GM12878 (cell line): ENCODE measurements at regions not wholly inside any gene's neighbourhood (a gene's known extent, or its start where the extent isn't known, plus 50 kb on each side); places are given as distances from the start of the nearest gene placed in this dataset.
A peak's percentile ranks its signal among the peaks of the same experiment; 100 is the strongest.

Experiments
- ATAC-seq: fragments of 200-7000 bp; cut with Tn5 transposase; 3 replicates; pipeline ENCODE4 v1.9.1; 2020; ENCODE audit warnings: mild to moderate bottlenecking, moderate library complexity
- BruUV-seq: library from RNA; stranded (reverse); fragments of 400-500 nt; replicated peaks from 2 replicates; lab custom pipeline; 2021; lab: Mats Ljungman, UMichigan
- CTCF ChIA-PET: fragments of 300-600 bp; sonication (Branson Sonifier 250); formaldehyde crosslinking; extraction: SDS; loops from one replicate; lab custom pipeline; 2021; ENCODE audit warnings: inconsistent platforms; lab: Yijun Ruan, JAX
- POLR2A ChIA-PET: fragments of 350-600 bp; formaldehyde crosslinking; extraction: SDS; loops from one replicate; lab custom pipeline; 2021; ENCODE audit warnings: inconsistent platforms; lab: Charles Lee
- RAD21 ChIA-PET: fragments of 300-600 bp; sonication (Branson Sonifier 250); formaldehyde crosslinking; loops from one replicate; lab custom pipeline; 2023; ENCODE audit warnings: antibody characterized with exemption; ENCODE audit not compliant: unreplicated experiment; lab: Charles Lee
- SMC1A ChIA-PET: fragments of 300-600 bp; sonication (Branson Sonifier 250); formaldehyde crosslinking; loops from one replicate; lab custom pipeline; 2023; ENCODE audit not compliant: unreplicated experiment, uncharacterized antibody; lab: Charles Lee
- DNase-seq: peaks from one replicate; pipeline ENCODE4 v3.0.0-alpha.2; 2011; ENCODE audit warnings: low read depth, low spot score
- FAIRE-seq: peaks from 3 replicates; lab custom pipeline; 2011; peaks lifted over from hg19 to GRCh38; lab: Jason Lieb, UNC
- H2AFZ ChIP-seq: 2 replicates; pipeline ENCODE4 v1.6.0; 2011; ENCODE audit warnings: low read depth, low read length, control low read depth; ENCODE audit not compliant: control insufficient read depth
- H3K27ac ChIP-seq: 2 replicates; pipeline ENCODE4 v1.5.1; 2011; ENCODE audit warnings: control low read depth; ENCODE audit not compliant: control insufficient read depth, insufficient read depth
- H3K27me3 ChIP-seq, 2 experiments: replicated peaks in 1 of 2; 2 replicates each; pipeline versions ENCODE4 v1.6.0 to v1.6.1; 2011; ENCODE audit warnings: low read length in 1 of 2; ENCODE audit not compliant: control insufficient read depth in 2 of 2, insufficient read depth in 2 of 2
- H3K36me3 ChIP-seq, 2 experiments: 2 replicates each; pipeline ENCODE4 v1.5.1; 2011; ENCODE audit warnings: low read length in 1 of 2; ENCODE audit not compliant: control insufficient read depth in 2 of 2, insufficient read depth in 2 of 2
- H3K4me1 ChIP-seq: 2 replicates; pipeline ENCODE4 v1.6.1; 2011; ENCODE audit warnings: mild to moderate bottlenecking, low read length, moderate library complexity, mixed read lengths; ENCODE audit not compliant: control insufficient read depth, insufficient read depth
- H3K4me2 ChIP-seq: 2 replicates; pipeline ENCODE4 v1.6.0; 2011; ENCODE audit warnings: control low read depth; ENCODE audit not compliant: control insufficient read depth, insufficient read depth
- H3K4me3 ChIP-seq: fragments of 200-600 bp; sonication (generic); 2 replicates; pipeline ENCODE4 v1.5.1; 2016
- H3K79me2 ChIP-seq: 2 replicates; pipeline ENCODE4 v1.6.0; 2011; ENCODE audit warnings: low read length; ENCODE audit not compliant: control insufficient read depth, insufficient read depth
- H3K9ac ChIP-seq: 2 replicates; pipeline ENCODE4 v1.8.0; 2011; ENCODE audit warnings: low read length, control low read depth, mixed read lengths; ENCODE audit not compliant: control insufficient read depth, insufficient read depth
- H3K9me3 ChIP-seq: replicated peaks from 3 replicates; pipeline ENCODE4 v1.5.1; 2011; ENCODE audit warnings: mild to moderate bottlenecking, low read length; ENCODE audit not compliant: control insufficient read depth, insufficient read depth
- H4K20me1 ChIP-seq: 2 replicates; pipeline ENCODE4 v1.6.0; 2011; ENCODE audit not compliant: control insufficient read depth, insufficient read depth
- BMI1 ChIP-seq: fragments of 450-650 bp; IDR thresholded peaks from 2 replicates; pipeline ENCODE4 v1.6.1; 2016; ENCODE audit warnings: mild to moderate bottlenecking, moderate library complexity, borderline replicate concordance
- MEF2B ChIP-seq: fragments of 450-650 bp; IDR thresholded peaks from 2 replicates; pipeline ENCODE4 v1.6.1; 2018; ENCODE audit warnings: mild to moderate bottlenecking, moderate library complexity; ENCODE audit not compliant: partially characterized antibody, poor library complexity, severe bottlenecking
- PAX5 ChIP-seq: IDR thresholded peaks from 2 replicates; pipeline ENCODE4 v1.6.1; 2011; ENCODE audit warnings: low read depth, low read length, borderline replicate concordance
- WGBS: methylation state at CpG from one replicate; pipeline ENCODE4 v1.1.6; 2016; ENCODE audit warnings: low lambda C conversion rate; ENCODE audit not compliant: insufficient replicate concordance, insufficient coverage; ENCODE audit errors: missing lambda C conversion rate; 5-methylcytosine and 5-hydroxymethylcytosine counted together
- in situ Hi-C: fragments of 300-500 bp; cut with MboI; formaldehyde crosslinking; loops from 9 replicates; pipeline ENCODE4 v1.14.3; 2018; ENCODE audit warnings: mixed read lengths
- intact Hi-C: fragments of 100-400 bp; cut with micrococcal nuclease; formaldehyde crosslinking; loops from one replicate; pipeline ENCODE4 v1.14.2; 2022; ENCODE audit not compliant: unreplicated experiment
- TF ChIP-seq, protein P1 (sequence below): fragments of 450-650 bp; IDR thresholded peaks from 2 replicates; pipeline ENCODE4 v1.6.1; 2016; ENCODE audit warnings: mild to moderate bottlenecking

DNA sequence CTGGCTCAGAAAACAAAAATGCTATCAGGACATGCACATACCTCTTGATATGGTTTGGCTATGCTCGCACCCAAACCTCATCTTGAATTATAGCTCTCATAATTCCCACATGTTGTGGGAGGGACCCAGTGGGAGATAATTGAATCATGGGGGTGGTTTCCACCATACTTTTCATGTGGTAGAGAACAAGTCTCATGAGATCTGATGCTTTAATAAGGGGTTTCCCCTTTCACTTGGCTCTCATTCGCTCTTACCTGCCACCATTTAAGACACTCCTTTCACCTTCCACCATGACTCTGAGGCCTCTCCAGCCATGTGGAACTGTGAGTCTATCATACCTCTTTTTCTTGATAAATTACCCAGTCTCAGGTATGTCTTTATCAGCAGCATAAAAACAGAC, 958.6 kb downstream of the TRAM1L1 start:
- no peaks in the 10 kb centered on the region for H3K27me3 ChIP-seq
- DNase-seq: no peak
- no peaks in the 10 kb centered on the region for H3K79me2 ChIP-seq
- no peak for TF ChIP-seq BMI1
- peak; percentile 50 for TF ChIP-seq MEF2B
- TF ChIP-seq, all 136 proteins: peak for 1
- Histone ChIP-seq H3K9ac (no peak overlapping the region), H2AFZ (no peak overlapping the region), H3K27ac (no peak overlapping the region), H3K9me3 (no peaks in the 10 kb centered on the region; the same call in 2 of the 3 replicates), H4K20me1 (no peaks in the 10 kb centered on the region), H3K4me1 (no peaks in the 10 kb centered on the region), H3K4me2 (no peak overlapping the region), H3K36me3 (no peaks in the 10 kb centered on the region), H3K4me3 (no peak overlapping the region)
- ChIA-PET RAD21 (no interaction called here), SMC1A (interaction anchor here (0.6 to 1.3 kb wide), 2 partner anchors 27 to 1015 kb away, joined by 3 read pairs; no protein-coding TSS in a partner anchor), CTCF (no interaction called here), POLR2A (interaction anchor here (0.6 kb wide), 1 partner anchor 1438 kb away, joined by 4 read pairs; no protein-coding TSS in a partner anchor)
- ATAC-seq: peak; percentile 59
- 72% methylated on average over 2 of the region's 2 CpGs for WGBS
- intact Hi-C loops (no loop called here), in situ Hi-C loops (no loop called here)
- no TSS peak for BruUV-seq
- FAIRE-seq: no peak

GRCh38 chr4:116122124-116122523, 963.3 kb downstream of the TRAM1L1 start:
- in situ Hi-C loops (no loop called here), intact Hi-C loops (no loop called here)
- H3K27ac ChIP-seq: no peak overlapping the region
- CTCF ChIA-PET: interaction anchor here (1.7 kb wide), 1 partner anchor 9 kb away, joined by 4 read pairs; no protein-coding TSS in a partner anchor
- no peak for DNase-seq
- no peaks in the 10 kb centered on the region for H3K36me3 ChIP-seq
- no TSS peak for BruUV-seq
- H3K9me3 ChIP-seq: no peaks in the 10 kb centered on the region
- SMC1A ChIA-PET: no interaction called here
- H3K79me2 ChIP-seq: no peaks in the 10 kb centered on the region
- H4K20me1 ChIP-seq: no peaks in the 10 kb centered on the region
- TF ChIP-seq, protein P1, sequence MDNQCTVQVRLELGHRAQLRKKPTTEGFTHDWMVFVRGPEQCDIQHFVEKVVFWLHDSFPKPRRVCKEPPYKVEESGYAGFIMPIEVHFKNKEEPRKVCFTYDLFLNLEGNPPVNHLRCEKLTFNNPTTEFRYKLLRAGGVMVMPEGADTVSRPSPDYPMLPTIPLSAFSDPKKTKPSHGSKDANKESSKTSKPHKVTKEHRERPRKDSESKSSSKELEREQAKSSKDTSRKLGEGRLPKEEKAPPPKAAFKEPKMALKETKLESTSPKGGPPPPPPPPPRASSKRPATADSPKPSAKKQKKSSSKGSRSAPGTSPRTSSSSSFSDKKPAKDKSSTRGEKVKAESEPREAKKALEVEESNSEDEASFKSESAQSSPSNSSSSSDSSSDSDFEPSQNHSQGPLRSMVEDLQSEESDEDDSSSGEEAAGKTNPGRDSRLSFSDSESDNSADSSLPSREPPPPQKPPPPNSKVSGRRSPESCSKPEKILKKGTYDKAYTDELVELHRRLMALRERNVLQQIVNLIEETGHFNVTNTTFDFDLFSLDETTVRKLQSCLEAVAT: no peak
- no peak for TF ChIP-seq PAX5
- no peak overlapping the region for H3K4me3 ChIP-seq
- H2AFZ ChIP-seq: no peak overlapping the region
- no peaks in the 10 kb centered on the region for H3K27me3 ChIP-seq
- no peaks in the 10 kb centered on the region for H3K4me1 ChIP-seq
- POLR2A ChIA-PET: interaction anchor here (0.6 kb wide), 1 partner anchor 660 kb away, joined by 3 read pairs; no protein-coding TSS in a partner anchor
- no peak for FAIRE-seq
- RAD21 ChIA-PET: no interaction called here
- no peak overlapping the region for H3K9ac ChIP-seq
- peak; percentile 22 for ATAC-seq
- 0% methylated on average over 1 of the region's 1 CpG for WGBS
- no peak overlapping the region for H3K4me2 ChIP-seq
